Ishikawa (cell line): ENCODE measurements at regions not wholly inside any gene's neighbourhood (a gene's known extent, or its start where the extent isn't known, plus 50 kb on each side); places are given as distances from the start of the nearest gene placed in this dataset.

Source experiments
- CEBPB ChIP-seq: IDR thresholded peaks from 2 replicates; pipeline ENCODE4 v1.6.1; 2012
- CREB1 ChIP-seq: IDR thresholded peaks from 2 replicates; pipeline ENCODE4 v1.6.1; 2012; ENCODE audit warnings: low read depth
- EGR1 ChIP-seq: IDR thresholded peaks from 2 replicates; pipeline ENCODE4 v1.6.1; 2012
- EP300 ChIP-seq: IDR thresholded peaks from 2 replicates; pipeline ENCODE4 v1.6.1; 2012; ENCODE audit warnings: borderline replicate concordance
- FOXM1 ChIP-seq: IDR thresholded peaks from 2 replicates; pipeline ENCODE4 v1.6.1; 2012; ENCODE audit warnings: low read depth, borderline replicate concordance
- NFIC ChIP-seq: IDR thresholded peaks from 2 replicates; pipeline ENCODE4 v1.6.1; 2012
- RAD21 ChIP-seq: IDR thresholded peaks from 2 replicates; pipeline ENCODE4 v1.6.1; 2012; ENCODE audit warnings: low read depth
- REST ChIP-seq: IDR thresholded peaks from 2 replicates; pipeline ENCODE4 v1.6.1; 2012; ENCODE audit warnings: low read depth, mild to moderate bottlenecking
- TAF1 ChIP-seq: IDR thresholded peaks from 2 replicates; pipeline ENCODE4 v1.6.1; 2012; ENCODE audit warnings: low read depth, mild to moderate bottlenecking
- TCF12 ChIP-seq: IDR thresholded peaks from 2 replicates; pipeline ENCODE4 v1.6.1; 2012; ENCODE audit warnings: low read depth
- TEAD4 ChIP-seq: IDR thresholded peaks from 2 replicates; pipeline ENCODE4 v1.6.1; 2012
- YY1 ChIP-seq: IDR thresholded peaks from 2 replicates; pipeline ENCODE4 v1.6.1; 2012; ENCODE audit warnings: low read depth
- ZBTB7A ChIP-seq: IDR thresholded peaks from 2 replicates; pipeline ENCODE4 v1.6.1; 2012; ENCODE audit warnings: low read depth
- TF ChIP-seq, protein P1 (sequence below): IDR thresholded peaks from 2 replicates; pipeline ENCODE4 v1.6.1; 2012
- TF ChIP-seq, protein P2 (sequence below): IDR thresholded peaks from 2 replicates; pipeline ENCODE4 v1.6.1; 2012

GRCh38 chr3:178195824-178196223, 340.4 kb upstream of the KCNMB2 start:
- no peak for TF ChIP-seq TCF12
- no peak for TF ChIP-seq RAD21
- TF ChIP-seq NFIC = no peak
- no peak for TF ChIP-seq TEAD4
- no peak for TF ChIP-seq ZBTB7A
- no peak for TF ChIP-seq TAF1

DNA sequence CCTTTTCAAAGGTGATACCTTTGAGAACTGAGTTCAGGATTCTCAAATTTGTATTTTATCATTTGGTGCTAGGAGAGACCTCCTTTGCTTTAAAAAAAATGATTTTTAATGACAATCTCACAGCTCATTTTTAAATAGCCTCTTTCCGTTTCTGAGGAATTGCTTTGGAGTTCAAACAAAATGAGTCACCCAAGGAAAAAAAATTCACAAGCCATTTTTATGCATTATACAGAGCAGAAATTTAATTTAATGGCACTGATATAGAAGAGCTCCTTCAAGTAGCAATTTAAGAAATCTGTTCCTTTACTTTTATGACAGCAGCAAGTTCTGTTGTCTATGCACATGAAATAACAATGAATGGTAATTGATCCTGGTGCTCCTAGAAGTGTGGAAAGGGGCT, 337.9 kb upstream of the KCNMB2 start:
- TF ChIP-seq EGR1 (no peak), TCF12 (no peak), YY1 (no peak), CREB1 (no peak), EP300 (no peak), TEAD4 (no peak), ZBTB7A (no peak), CEBPB (no peak)
- TF ChIP-seq, protein P1, sequence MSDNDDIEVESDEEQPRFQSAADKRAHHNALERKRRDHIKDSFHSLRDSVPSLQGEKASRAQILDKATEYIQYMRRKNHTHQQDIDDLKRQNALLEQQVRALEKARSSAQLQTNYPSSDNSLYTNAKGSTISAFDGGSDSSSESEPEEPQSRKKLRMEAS = no peak
- TF ChIP-seq, protein P2, sequence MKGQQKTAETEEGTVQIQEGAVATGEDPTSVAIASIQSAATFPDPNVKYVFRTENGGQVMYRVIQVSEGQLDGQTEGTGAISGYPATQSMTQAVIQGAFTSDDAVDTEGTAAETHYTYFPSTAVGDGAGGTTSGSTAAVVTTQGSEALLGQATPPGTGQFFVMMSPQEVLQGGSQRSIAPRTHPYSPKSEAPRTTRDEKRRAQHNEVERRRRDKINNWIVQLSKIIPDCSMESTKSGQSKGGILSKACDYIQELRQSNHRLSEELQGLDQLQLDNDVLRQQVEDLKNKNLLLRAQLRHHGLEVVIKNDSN = no peak

DNA sequence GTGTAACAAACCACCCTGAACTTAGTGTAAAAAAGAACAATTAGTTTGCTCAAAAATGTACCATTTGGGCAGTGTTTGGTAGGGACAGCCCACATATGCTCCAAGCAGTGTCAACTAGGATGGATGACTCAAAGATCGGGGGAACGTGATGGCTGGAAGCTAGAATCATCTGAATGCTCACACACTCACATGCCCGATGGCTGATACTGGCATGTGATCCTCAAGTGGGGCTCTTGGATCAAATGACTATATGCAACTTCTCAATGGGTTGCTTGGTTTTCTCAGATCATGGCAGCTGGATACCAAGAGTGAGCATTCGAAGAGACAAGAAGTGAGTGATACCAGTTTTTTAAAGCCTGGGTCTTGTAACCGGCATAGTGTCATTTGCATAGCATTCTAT, 335.9 kb upstream of the KCNMB2 start:
- TF ChIP-seq, protein P1 = no peak
- TF ChIP-seq TEAD4 = no peak

DNA sequence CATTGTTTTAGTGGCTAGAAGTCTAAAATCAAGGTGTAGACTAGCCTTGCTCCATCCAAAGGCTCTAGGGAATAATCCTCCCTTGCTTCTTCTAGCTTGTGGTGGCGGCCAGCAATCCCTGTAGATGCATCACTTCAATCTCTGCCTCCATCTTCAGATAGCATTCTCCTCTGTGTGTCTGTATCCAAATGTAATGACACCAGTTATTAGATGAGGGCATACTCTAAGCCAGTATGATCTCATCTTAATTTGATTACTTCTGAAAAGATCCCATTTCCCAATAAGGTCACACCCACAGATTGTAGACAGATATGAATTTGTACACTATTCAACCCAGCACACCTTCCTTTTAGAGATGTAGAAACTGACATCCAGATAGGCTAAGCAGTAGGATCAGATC, 334.5 kb upstream of the KCNMB2 start:
- TF ChIP-seq TCF12 = no peak
- TF ChIP-seq CREB1 = no peak
- TF ChIP-seq EP300 = no peak
- no peak for TF ChIP-seq REST
- TF ChIP-seq, protein P1 = no peak
- TF ChIP-seq NFIC = no peak
- no peak for TF ChIP-seq FOXM1
- TF ChIP-seq RAD21 = no peak
- no peak for TF ChIP-seq YY1

DNA sequence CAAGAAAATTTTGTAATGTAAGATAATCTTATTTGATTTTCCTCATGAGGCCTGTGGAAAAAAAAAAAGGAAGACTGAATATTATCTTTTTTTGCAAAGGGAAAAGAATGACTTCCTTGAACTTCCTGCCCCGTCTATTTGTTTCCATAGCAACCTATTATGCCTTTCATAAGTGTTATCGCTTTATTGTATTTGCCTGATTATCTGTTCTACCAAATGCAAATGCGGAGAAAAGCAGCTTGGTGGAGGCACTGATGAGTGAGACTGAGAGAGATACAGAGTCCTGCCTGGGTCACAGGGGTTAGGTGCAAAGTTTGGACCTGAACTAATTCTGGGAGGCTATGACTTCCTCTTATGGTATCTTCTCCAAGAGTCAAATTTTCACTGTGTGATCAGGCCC, 334.0 kb upstream of the KCNMB2 start:
- no peak for TF ChIP-seq EP300
- no peak for TF ChIP-seq TCF12
- TF ChIP-seq TEAD4 = no peak
- TF ChIP-seq FOXM1 = no peak
- TF ChIP-seq EGR1 = no peak
- no peak for TF ChIP-seq YY1
- TF ChIP-seq, protein P1 = no peak
- TF ChIP-seq CEBPB = no peak
- no peak for TF ChIP-seq ZBTB7A
- TF ChIP-seq RAD21 = no peak
- no peak for TF ChIP-seq CREB1
- no peak for TF ChIP-seq NFIC
- TF ChIP-seq, protein P2 = no peak
- no peak for TF ChIP-seq TAF1
- no peak for TF ChIP-seq REST

- TF ChIP-seq YY1 = no peak
- no peak for TF ChIP-seq ZBTB7A
- TF ChIP-seq TEAD4 = no peak
- no peak for TF ChIP-seq REST
- TF ChIP-seq, protein P2 = no peak
- TF ChIP-seq NFIC = no peak
- TF ChIP-seq TAF1 = no peak
- TF ChIP-seq, protein P1 = no peak
- TF ChIP-seq RAD21 = no peak
- no peak for TF ChIP-seq FOXM1
- TF ChIP-seq EP300 = no peak
- TF ChIP-seq EGR1 = no peak
- TF ChIP-seq TCF12 = no peak
- no peak for TF ChIP-seq CEBPB
- TF ChIP-seq CREB1 = no peak
Observed at GRCh38 chr3:178203165-178203564, 333.1 kb upstream of the KCNMB2 start.
